ENCODE measurements at regions not wholly inside any gene's neighbourhood (a gene's known extent, or its start where the extent isn't known, plus 50 kb on each side); places are given as distances from the start of the nearest gene placed in this dataset.

DNA sequence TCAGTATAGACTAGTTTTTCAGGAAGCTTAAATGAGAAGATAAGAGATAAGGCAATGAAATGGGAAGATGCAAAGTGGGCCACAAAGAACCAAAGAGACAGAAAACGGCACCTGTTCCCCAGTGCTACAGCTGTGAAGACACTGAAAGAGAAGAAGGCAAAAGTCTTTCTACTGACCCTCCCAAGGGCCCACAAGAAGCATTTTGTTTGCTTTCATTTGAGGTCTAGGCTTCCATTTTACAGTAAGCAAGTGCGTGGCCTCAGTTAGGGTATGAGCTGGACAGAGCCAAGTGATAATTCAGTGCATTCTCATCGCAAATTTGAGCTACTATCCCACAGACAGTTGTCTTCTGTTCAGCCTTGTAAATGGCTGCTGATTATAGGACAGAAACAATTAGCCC is 53.4 kb upstream of the STK17B start:
- DNase-seq (no peak), FAIRE-seq (no peak)
- Histone ChIP-seq H3K4me1 (ENCODE audit: control insufficient read depth in 2 of 3, insufficient read depth in 2 of 3, low read depth in 1 of 3, low read length in 3 of 3) (no peaks in the 10 kb centered on the region), H3K9me3 (ENCODE audit: control insufficient read depth in 2 of 3, insufficient read depth in 1 of 3, low read length in 3 of 3) (no peaks in the 10 kb centered on the region), H3K27ac (ENCODE audit: low read depth in 2 of 2, low read length in 2 of 2) (no peak overlapping the region), H3K4me3 (ENCODE audit: low read length in 3 of 3) (no peak overlapping the region), H3K9ac (ENCODE audit: low read length in 3 of 3) (no peak overlapping the region), H3K27me3 (ENCODE audit: control insufficient read depth, insufficient read depth, low read length) (no peaks in the 10 kb centered on the region), H3K36me3 (ENCODE audit: control insufficient read depth in 2 of 3, insufficient read depth in 3 of 3, low read length in 3 of 3) (no peaks in the 10 kb centered on the region)
- TF ChIP-seq, protein P1, sequence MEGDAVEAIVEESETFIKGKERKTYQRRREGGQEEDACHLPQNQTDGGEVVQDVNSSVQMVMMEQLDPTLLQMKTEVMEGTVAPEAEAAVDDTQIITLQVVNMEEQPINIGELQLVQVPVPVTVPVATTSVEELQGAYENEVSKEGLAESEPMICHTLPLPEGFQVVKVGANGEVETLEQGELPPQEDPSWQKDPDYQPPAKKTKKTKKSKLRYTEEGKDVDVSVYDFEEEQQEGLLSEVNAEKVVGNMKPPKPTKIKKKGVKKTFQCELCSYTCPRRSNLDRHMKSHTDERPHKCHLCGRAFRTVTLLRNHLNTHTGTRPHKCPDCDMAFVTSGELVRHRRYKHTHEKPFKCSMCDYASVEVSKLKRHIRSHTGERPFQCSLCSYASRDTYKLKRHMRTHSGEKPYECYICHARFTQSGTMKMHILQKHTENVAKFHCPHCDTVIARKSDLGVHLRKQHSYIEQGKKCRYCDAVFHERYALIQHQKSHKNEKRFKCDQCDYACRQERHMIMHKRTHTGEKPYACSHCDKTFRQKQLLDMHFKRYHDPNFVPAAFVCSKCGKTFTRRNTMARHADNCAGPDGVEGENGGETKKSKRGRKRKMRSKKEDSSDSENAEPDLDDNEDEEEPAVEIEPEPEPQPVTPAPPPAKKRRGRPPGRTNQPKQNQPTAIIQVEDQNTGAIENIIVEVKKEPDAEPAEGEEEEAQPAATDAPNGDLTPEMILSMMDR (IDR thresholded peaks at IDR 0.05; ENCODE audit: borderline replicate concordance, extremely low read depth, insufficient read depth), result no peak
- intact Hi-C loops (cut with DNase I), result no loop called here

DNA sequence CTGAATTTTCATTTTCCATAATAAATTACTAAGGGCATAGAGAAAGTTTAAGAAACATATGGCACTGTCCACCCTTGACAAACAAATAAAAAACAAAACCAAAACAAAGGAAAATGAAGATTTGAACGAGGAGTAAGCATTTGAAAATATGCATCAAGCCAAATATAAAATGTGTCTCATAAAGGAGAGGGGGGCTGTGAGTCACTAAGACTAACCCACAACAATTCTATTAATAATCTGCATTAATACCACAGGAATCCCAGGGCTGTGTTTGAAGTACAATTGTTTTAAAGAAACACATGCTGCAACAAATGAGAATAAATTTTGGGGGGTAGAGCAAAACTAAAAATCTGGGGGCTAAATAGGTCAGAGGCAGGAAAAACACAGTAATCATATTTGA is 53.8 kb upstream of the STK17B start:
- Histone ChIP-seq H3K9me3 (ENCODE audit: control insufficient read depth in 2 of 3, insufficient read depth in 1 of 3, low read length in 3 of 3) (no peaks in the 10 kb centered on the region), H3K36me3 (ENCODE audit: control insufficient read depth in 2 of 3, insufficient read depth in 3 of 3, low read length in 3 of 3) (no peaks in the 10 kb centered on the region), H3K9ac (ENCODE audit: low read length in 3 of 3) (no peak overlapping the region), H3K4me1 (ENCODE audit: control insufficient read depth in 2 of 3, insufficient read depth in 2 of 3, low read depth in 1 of 3, low read length in 3 of 3) (no peaks in the 10 kb centered on the region), H3K27me3 (ENCODE audit: control insufficient read depth, insufficient read depth, low read length) (no peaks in the 10 kb centered on the region), H3K27ac (ENCODE audit: low read depth in 2 of 2, low read length in 2 of 2) (no peak overlapping the region), H3K4me3 (ENCODE audit: low read length in 3 of 3) (no peak overlapping the region)
- no peak for FAIRE-seq
- no peak for DNase-seq
- TF ChIP-seq, protein P1 (IDR thresholded peaks at IDR 0.05; ENCODE audit: borderline replicate concordance, extremely low read depth, insufficient read depth), result no peak
- intact Hi-C loops (cut with DNase I), result no loop called here

DNA sequence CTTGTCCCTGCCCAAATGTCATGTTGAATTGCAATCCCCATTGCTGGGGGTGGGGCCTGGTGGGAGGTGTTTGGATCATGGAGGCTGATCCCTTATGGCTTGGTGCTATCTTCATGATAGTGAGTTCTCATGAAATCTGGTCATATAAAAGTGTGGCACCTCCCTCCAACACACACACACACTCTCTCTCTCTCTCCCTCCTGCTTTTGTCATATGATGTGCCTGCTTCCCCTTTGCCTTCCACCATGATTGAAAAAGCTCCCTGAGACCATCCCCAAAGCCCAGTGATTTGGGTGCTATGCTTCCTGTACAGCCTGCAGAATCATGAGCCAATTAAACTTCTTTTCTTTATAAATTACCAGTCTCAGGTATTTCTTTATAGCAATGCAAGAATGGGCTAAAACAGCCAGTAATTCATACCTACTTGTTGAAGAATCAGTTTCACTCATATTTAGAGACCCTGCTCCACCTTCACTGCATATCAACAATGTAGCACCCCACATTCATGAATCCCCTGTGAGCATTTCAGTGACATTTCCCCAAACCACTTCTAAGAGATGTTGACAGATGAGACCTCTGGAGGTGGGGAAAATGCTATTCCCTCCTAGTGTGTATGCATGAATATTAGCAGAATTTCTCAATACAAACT is 54.8 kb upstream of the STK17B start:
- Histone ChIP-seq H3K27me3 (ENCODE audit: control insufficient read depth, insufficient read depth, low read length) (no peaks in the 10 kb centered on the region), H3K4me1 (ENCODE audit: control insufficient read depth in 2 of 3, insufficient read depth in 2 of 3, low read depth in 1 of 3, low read length in 3 of 3) (no peaks in the 10 kb centered on the region), H3K9ac (ENCODE audit: low read length in 3 of 3) (no peak overlapping the region), H3K4me3 (ENCODE audit: low read length in 3 of 3) (no peak overlapping the region), H3K36me3 (ENCODE audit: control insufficient read depth in 2 of 3, insufficient read depth in 3 of 3, low read length in 3 of 3) (no peaks in the 10 kb centered on the region), H3K9me3 (ENCODE audit: control insufficient read depth in 2 of 3, insufficient read depth in 1 of 3, low read length in 3 of 3) (no peaks in the 10 kb centered on the region), H3K27ac (ENCODE audit: low read depth in 2 of 2, low read length in 2 of 2) (no peak overlapping the region)
- FAIRE-seq (no peak), DNase-seq (no peak)
- intact Hi-C loops (cut with DNase I), result no loop called here
- TF ChIP-seq, protein P1 (IDR thresholded peaks at IDR 0.05; ENCODE audit: borderline replicate concordance, extremely low read depth, insufficient read depth), result no peak

DNA sequence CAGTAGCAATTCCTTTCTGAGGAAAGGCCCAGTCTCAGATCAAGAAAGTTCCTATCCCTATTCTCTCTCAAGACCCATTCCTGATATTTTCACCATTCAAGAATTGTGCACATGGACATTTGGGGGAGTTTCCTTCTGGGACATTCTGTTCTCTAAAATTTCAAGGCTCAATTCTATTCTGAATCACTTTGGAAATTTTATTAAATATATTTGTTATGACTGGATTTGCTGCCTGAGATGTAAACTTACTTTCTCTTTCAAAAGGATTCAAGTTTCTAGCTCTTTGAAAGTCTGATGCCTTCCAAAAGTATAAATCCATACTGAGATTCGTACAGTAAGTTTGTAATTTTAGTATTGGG is 55.3 kb upstream of the STK17B start:
- Histone ChIP-seq H3K27ac (ENCODE audit: low read depth in 2 of 2, low read length in 2 of 2) (no peak overlapping the region), H3K4me1 (ENCODE audit: control insufficient read depth in 2 of 3, insufficient read depth in 2 of 3, low read depth in 1 of 3, low read length in 3 of 3) (no peaks in the 10 kb centered on the region), H3K9me3 (ENCODE audit: control insufficient read depth in 2 of 3, insufficient read depth in 1 of 3, low read length in 3 of 3) (no peaks in the 10 kb centered on the region), H3K36me3 (ENCODE audit: control insufficient read depth in 2 of 3, insufficient read depth in 3 of 3, low read length in 3 of 3) (no peaks in the 10 kb centered on the region), H3K9ac (ENCODE audit: low read length in 3 of 3) (no peak overlapping the region), H3K27me3 (ENCODE audit: control insufficient read depth, insufficient read depth, low read length) (no peaks in the 10 kb centered on the region), H3K4me3 (ENCODE audit: low read length in 3 of 3) (no peak overlapping the region)
- intact Hi-C loops (cut with DNase I), result no loop called here
- TF ChIP-seq, protein P1 (IDR thresholded peaks at IDR 0.05; ENCODE audit: borderline replicate concordance, extremely low read depth, insufficient read depth), result no peak
- no peak for DNase-seq
- FAIRE-seq, result no peak
